SH-SY5Y (cell line): ENCODE measurements at regions not wholly inside any gene's neighbourhood (a gene's known extent, or its start where the extent isn't known, plus 50 kb on each side); places are given as distances from the start of the nearest gene placed in this dataset.

Source experiments
- GATA2 ChIP-seq: IDR thresholded peaks from 2 replicates; pipeline ENCODE4 v1.6.1; 2011; ENCODE audit warnings: mild to moderate bottlenecking, low read depth, low read length
- GATA3 ChIP-seq: IDR thresholded peaks from 2 replicates; pipeline ENCODE4 v1.6.1; 2011; ENCODE audit warnings: low read depth, mild to moderate bottlenecking, low read length, moderate library complexity

- TF ChIP-seq GATA3 (no peak), GATA2 (peak; percentile 27; the same call in 1 of the 2 replicates)
These were observed 393.7 kb upstream of the CITED2 start for GRCh38 chr6:139768196-139768595.
